HG03060 (cell line): ENCODE measurements at regions not wholly inside any gene's neighbourhood (a gene's known extent, or its start where the extent isn't known, plus 50 kb on each side); places are given as distances from the start of the nearest gene placed in this dataset.
"Not testable (repeated sequence)": the region's sequence is repeated elsewhere in the genome, so short reads cannot be mapped to it uniquely, and the experiment has no call there.

ENCODE experiments used
- ATAC-seq: cut with Tn5 transposase; IDR thresholded peaks from one replicate; pipeline ENCODE4 v1.9.1; 2021; ENCODE audit warnings: low read depth, moderate number of reproducible peaks; ENCODE audit not compliant: unreplicated experiment

DNA sequence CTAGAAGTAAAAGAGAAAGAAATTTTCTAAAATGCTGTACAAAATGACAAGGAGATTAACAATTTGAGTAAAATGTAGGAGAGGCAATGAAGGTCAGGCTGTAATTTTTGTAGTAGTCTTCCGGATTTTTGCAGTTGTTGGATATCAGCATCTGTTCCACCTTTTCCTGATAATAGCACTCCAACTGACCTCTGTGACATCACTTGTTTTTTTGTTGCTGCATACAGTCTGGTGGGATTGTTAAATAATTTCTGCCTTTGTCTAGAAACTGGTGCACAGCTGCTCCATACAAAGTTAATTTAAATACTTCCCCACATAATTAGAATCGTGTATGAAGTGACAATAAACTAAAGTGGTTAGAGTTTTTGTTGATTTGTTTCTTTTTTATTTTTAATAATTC, 731.4 kb downstream of the PLOD2 start:
- no peak for ATAC-seq

DNA sequence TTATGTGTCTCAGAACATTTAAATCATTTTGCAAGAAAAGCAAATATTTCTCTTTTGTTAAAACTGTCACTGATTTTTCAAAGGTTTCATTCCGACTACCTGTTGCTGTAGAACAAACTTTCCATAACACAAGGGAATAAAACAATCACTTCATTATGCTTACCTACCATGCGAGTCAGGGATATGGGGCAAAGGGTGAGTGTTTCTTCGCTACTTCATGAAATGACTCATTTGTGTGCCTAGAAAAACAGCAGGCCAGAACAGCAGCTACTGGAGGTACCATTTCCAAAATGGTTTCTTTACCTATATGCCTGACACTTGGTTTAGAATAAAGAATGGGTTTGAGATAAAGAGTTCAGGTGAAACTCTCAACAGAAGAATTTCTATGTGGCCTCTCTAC, 712.5 kb downstream of the PLOD2 start:
- ATAC-seq, result no peak

DNA sequence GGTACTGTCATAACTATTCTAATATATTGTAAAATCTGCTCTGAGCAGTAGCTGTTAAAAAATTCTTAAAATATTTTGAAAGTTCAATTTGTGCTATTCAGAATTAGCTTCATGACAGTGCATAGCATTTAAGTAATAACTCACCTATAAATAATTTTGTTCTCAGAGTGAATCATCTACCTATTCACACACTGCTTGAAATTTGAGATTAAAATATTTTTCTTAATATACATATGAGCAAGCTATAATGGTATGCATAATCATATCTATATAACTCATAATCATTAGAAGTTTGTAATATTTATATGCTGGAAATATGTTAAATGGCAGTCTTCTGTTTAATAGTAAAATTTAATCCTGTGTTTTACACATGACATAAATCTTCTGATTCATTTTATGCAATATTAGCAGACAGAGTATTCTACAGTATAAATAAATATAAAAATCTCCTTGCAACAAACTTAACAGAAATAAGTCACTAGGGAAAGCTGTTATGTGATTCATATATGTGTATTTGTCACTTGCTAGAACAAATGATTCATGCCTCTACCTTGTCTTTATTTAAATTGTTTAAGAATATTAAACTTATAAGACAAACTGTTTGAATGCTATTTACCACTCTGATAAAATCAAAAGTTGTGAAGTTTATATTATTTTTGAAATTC, 710.8 kb downstream of the PLOD2 start:
- ATAC-seq, result no peak

DNA sequence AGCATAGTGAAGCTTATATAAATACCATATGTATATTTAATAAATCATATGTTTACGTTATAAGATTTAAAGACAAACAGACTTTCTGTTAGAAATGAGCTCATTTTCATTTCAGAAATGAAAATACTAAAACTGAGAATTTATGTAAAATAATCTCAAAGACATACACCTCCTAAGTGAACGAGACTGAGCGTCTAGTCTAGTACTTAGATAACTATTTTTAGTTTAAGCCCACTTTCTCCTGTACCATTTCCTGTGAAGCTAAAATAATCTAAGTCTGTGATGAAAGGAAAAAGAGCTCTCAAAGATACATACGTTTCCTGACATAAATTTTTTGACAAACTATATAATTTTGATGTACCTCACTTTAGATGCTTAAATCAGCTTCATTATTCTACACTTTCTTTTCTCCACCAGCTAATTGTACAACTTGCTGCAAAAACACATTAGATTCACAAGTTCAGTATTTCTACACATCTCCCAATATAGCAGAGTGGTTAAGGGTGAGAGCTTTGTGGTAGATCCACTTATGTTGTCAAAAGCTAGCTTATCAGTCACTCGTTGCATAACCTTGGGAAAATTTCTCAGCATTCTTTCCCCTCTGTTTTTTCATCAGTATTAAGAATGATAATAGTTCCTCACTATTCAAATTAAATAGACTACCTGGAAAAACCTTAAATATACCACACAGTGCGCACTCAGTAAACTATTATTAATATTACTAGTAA, 703.0 kb downstream of the PLOD2 start:
- ATAC-seq, result no peak

DNA sequence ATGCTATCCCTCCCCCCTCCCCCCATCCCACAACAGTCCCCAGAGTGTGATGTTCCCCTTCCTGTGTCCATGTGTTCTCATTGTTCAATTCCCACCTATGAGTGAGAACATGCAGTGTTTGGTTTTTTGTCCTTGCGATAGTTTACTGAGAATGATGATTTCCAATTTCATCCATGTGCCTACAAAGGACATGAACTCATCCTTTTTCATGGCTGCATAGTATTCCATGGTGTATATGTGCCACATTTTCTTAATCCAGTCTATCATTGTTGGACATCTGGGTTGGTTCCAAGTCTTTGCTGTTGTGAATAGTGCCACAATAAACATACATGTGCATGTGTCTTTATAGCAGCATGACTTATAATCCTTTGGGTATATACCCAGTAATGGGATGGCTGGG, 701.3 kb downstream of the PLOD2 start:
- ATAC-seq, result not testable (repeated sequence)

DNA sequence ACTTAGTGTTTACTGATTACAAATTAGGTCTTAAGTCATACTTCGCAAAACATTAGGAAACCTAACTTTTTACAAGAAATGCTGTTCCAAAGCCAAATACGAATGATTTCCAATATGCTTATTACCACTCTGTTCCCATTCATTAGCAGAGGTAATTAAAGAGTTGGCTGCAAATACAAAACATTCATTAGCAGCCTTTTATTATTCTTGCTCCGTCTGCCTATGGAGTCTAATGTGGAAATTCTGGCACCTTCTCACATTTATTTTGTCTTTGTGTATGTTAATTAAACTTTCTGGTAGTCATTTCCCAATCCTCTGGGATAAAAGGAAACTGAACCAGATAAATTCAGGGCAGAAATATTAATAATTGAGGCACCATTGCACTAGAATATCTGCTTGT, 689.0 kb downstream of the PLOD2 start:
- ATAC-seq, result no peak

DNA sequence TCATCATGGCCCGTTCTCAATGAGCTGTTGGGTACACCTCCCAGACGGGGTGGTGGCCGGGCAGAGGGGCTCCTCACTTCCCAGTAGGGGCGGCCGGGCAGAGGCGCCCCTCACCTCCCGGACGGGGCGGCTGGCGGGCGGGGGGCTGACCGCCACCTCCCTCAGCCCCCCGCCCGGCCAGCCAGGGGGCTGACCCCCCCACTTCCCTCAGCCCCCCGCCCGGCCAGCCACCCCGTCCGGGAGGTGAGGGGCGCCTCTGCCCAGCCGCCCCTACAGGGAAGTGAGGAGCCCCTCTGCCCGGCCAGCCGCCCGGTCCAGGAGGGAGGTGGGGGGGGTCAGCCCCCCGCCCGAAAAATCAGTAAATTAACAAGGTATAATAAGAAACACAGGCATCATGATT, 678.2 kb downstream of the PLOD2 start:
- not testable (repeated sequence) for ATAC-seq

DNA sequence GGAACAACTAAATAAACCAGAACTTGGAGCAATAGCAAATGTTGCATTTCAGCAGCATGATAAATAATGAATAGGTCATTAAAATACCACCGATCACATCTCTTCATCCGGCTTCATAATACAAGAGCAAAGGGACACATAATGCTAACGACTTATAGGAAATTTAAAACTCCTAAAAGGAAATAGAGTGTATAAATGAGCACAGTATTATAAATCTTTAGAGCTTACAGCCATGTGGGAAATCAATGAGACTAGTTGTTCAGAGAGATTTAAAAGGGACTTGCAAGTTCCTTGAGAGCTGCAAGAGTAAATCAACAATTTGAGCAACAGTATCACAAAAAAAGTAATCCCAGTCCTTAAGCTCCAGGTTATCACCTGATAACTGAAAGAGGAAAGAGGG, 677.0 kb downstream of the PLOD2 start:
- no peak for ATAC-seq

DNA sequence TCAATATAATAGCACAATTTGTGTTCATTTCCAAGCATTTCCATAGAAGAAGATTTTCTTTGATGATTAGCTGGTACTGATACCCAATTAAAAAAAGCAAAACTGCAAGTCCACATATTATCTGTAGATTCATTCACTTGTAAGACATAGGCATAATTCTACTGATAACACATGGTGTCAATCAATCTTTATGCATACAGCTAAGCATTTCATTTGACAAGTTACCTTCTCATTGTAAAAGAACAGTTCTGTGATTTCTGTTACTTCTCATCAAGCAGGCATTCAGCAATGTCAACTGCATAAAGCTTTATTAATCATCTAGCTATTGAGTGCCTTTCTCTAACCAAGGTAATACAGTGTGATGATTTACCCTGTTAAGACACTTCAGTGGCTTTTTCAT, 672.0 kb downstream of the PLOD2 start:
- no peak for ATAC-seq

DNA sequence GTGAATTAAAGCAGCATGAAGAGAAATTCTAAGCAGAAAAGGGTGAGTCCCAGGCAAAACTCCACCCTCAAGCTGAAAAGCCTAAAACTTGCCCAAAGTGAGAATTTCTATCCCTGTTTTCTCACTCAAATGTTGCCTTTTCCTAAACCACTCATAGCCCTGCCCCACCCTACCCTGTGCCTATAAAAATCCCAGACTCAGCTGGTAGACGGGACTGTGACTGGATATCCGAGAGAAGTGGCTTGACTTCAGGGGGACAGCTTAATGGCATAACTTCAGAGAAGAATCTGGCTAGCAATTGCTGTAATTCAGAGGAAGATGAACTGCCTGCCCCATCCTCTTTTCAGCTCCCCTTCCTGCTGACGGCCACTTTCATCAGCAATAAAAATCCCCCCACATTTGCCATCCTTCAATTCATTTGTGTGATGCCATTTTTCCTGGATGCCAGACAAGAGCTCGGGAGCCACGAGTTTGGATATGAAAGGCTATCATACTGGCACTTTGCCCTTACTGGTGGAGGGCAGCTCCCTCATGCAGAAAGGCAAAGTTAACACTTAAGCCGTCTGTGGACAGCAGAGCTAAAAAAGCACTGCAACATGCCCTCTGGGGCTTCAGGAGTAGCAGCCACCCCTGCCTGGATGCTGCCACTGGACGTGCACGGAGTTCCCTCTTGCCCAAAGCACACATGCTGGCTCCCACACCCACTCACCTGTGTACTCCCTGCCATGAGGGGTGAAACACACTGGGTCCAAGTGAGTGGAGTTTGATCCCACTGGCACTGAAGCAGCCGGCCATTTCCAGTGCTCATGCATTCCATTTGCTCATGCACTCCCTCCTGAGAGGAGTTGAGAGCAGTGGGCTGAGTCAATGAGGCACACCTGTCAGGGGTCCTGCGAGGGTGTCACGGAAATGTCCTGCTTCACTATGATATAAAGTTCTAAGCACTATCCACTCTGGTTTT, 670.6 kb downstream of the PLOD2 start:
- ATAC-seq, result no peak

DNA sequence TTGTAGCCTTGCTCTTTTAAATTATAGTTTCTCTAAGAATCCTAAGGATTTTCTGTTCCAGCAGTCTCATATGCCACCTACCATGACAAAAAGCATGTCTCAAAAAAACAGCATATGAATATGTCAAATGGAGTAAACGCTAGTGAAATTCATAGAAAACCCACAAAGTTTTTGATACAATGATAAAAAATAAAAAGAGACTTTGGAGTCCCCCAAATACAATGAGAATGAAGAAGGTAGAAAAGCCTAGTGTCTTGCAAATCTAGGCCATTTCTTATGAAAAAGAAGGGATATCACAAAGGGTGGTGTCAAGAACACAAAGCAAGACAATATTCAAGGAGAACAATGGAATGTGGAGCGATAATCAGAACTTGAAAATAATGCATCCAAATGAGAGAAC, 668.5 kb downstream of the PLOD2 start:
- ATAC-seq, result no peak

DNA sequence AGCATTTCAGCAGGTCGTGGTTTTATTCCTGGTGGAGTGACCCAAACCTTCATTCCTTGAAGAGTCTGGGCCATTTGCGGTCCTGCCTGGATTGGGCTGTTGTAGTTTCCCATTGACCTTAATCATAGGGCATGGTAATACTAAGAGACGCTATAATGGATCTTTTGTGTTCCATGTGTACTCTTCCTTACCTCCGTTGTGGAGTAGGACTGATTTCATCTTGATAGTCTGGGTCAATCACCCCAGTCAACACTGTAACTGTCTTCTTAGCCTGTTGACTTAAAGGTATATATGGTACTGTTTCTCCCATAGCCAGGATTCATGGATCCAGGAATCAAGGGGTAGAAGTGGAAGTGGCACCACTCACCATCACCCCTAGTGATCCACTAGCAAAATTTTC, 643.6 kb downstream of the PLOD2 start:
- ATAC-seq, result not testable (repeated sequence)

DNA sequence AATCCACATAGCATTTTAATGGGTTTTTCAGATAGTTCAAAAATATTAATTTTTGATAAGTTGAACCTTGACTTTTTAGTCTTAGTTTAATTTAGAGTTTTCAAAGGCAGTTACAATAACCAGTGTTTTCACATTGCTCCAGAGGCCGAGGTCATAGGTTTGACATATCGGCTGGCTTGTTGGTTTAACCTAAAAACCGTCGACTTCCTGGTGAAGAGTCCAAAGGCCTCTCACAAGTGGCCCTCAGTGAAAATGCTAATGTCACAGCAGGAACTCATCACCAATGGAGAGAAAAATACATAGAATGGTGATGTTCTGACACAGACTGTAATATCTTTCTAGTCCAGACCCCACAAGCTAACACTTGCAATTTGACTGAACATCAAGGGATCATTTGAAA, 642.3 kb downstream of the PLOD2 start:
- ATAC-seq, result no peak

DNA sequence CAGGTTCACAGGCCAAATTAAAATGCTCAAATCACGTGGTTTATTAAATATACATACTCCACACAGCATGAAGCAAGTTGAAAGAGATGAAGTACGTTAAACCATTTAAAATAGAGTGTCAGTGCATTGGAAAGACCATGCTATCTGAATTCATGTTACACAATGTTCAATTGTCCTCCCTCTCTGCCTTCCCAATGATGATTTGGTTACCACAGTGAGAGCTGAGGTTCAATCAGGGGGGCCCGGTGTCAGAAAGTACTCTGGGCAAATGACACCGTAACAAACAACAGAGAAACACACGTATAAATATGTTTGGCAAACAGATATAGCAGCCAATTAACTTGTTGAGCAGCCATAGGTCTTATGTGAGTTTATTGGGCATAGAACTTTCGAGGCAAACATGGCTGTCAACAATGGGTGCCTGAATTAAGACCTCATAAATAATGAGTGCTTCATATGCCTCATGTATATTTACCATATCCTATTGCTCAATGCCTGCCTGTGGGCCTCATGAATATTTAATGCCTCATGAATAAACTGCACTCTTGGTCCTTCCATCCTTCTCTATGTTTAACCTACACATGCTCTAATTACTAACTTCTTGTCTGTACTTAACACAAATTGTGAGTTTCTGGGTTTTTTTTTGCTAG, 641.5 kb downstream of the PLOD2 start:
- ATAC-seq, result no peak

DNA sequence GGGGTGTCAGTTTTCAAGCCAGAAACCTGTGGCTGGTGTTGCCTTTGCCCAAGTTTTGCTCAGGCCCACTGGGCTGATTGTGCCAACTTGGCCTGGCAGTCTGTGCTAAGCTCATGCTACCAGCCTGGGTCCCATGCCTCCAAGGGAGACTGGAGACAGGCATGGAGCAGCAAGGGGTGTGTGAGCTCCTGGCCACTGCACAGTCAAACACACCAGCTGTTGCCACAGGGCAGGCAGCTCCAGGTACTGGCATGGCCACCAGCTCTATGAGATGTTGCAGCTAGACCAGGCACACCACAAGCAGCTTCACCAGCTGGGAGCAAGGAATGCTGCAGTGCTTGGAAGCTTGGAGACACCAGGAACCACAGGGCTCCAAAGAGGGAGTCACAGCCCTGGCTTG, 638.8 kb downstream of the PLOD2 start:
- no peak for ATAC-seq

DNA sequence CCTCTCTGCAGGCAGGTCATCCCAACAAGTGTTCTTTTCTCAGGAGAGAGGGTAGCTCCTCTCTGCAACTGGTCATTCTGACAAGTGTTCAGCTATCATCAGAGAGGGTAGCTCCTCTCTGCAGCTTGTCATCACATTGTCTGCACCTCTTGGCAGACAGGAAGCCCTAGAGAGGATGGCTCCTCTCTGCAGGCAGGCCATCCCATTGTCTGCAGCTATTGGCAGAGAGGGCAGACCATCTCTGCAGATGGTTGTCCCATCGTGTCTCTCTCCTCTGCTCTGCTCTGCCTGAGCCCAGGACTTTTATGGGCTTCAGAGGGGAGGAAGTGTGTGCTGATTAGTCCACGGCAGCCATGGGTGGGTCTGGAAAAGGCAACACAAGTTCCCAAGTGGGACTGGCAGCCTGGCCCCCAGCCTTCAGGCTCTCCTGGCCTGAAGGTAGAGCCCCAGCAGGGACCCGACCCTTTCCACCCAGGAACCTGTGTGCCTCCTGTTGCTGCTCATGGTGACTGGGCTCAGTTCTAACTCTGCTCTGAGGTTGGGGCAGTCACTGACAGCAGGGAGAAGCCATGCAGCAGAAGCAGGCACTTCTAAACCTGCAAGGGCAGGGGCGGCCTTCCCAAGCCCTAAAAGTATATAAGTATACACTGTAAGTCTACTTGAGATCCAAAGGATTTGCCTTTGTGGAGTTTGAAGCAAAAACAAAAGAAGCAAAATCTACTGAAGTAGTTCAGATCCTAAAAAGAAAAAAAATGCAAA, 637.9 kb downstream of the PLOD2 start:
- ATAC-seq, result no peak

DNA sequence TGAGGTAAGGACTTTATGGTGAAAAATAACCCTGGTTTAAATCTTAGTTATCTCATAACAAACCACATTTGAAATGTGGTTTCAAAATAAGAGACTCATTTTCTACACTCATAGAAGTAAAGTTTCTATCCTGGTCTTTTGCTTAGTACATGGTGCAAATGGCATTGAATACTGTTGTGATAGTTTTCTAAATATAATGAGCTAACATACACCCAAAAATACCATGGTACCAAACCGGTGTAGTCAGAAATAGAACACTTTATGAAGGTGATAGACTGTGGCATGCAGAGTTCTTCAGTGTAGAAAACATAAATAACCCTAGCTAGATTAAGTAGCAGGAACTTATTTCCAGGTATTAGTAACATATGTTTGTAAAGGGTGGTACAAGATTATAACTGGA, 629.4 kb downstream of the PLOD2 start:
- no peak for ATAC-seq

DNA sequence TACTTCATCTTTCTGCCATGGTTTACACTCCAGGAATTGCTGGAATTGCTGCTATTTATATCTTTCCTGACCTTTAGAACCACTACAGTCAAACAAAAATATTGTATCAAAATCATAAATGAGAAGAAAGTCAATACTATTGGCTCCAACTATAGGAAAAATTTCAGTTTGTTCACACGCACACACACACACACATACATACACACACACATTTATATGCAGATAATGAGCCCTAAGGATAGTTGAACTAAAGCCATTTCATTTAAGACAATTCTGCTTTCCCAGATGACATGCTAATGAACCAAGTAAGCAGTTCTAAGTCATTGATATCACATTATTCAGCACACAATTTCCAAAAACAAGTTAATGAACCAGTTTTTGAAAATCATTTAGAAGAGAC, 627.3 kb downstream of the PLOD2 start:
- ATAC-seq, result no peak

DNA sequence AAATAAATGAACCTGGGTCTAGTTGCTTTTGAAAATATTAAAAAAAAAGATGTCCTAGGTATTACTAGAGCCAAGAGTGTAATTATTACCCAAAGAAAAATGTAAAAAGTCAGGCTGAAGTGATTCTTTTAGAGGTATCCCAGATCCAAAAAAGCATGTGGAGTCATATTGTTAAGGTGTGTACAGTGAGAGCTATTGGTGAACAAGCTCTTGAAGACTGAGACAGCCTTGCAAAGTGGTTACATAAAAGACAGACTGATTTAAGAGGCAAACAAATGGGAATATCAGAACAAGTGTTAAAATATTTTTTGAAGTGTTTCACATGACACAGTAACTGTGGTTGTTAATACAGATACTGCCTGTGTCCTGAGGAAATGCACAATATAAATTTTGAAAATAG, 624.5 kb downstream of the PLOD2 start:
- no peak for ATAC-seq

DNA sequence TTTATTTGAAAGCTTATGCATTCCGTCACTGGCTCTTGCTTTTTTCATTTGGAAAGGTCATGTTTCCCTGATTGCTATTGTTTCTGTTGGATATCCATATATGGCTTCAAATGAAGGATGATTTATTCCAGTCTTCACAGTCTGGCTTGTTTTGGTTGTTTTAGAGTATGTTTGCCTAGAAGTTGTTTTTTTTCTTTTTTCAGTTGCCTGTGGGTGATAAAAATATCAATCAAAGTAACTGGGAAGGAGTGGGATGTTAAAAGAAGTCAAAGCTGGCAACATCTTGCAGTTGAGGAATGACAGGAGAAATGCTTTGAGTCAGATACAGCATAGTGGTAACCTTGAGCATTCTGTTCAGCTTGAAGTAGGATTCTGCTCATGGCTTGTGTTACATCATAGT, 610.5 kb downstream of the PLOD2 start:
- ATAC-seq, result no peak
